SK-N-MC (cell line): ENCODE measurements at regions not wholly inside any gene's neighbourhood (a gene's known extent, or its start where the extent isn't known, plus 50 kb on each side); places are given as distances from the start of the nearest gene placed in this dataset.

Source experiments
- DNase-seq: peaks from one replicate; pipeline ENCODE4 v3.0.0-alpha.2; 2011; ENCODE audit warnings: low read depth, low spot score
- H3K27ac ChIP-seq: fragments of 200-600 bp; sonication (generic); 2 replicates; pipeline ENCODE4 v1.5.1; 2016; ENCODE audit warnings: mixed run types
- H3K36me3 ChIP-seq: fragments of 200-600 bp; sonication (generic); 2 replicates; pipeline ENCODE4 v1.6.1; 2017; ENCODE audit warnings: antibody characterized with exemption, low read length, mixed read lengths; ENCODE audit not compliant: insufficient read depth
- H3K4me3 ChIP-seq: fragments of 200-600 bp; sonication (generic); 2 replicates; pipeline ENCODE4 v1.5.1; 2016
- H3K9ac ChIP-seq: fragments of 200-600 bp; sonication (generic); 2 replicates; pipeline ENCODE4 v1.8.0; 2017; ENCODE audit warnings: mixed run types, mixed read lengths; ENCODE audit not compliant: insufficient read length
- H3K9me3 ChIP-seq: fragments of 200-600 bp; sonication (generic); 2 replicates; pipeline ENCODE4 v1.6.1; 2017; ENCODE audit warnings: low read depth, mild to moderate bottlenecking, antibody characterized with exemption, low read length, moderate library complexity, mixed read lengths
- EZH2 ChIP-seq: fragments of 200-600 bp; sonication (generic); IDR thresholded peaks from one replicate; pipeline ENCODE4 v1.6.1; 2017; ENCODE audit warnings: antibody characterized with exemption
- FOXP2 ChIP-seq: optimal IDR thresholded peaks from 2 replicates; pipeline ENCODE3; 2011; ENCODE audit warnings: mild to moderate bottlenecking, moderate library complexity; ENCODE audit not compliant: insufficient read depth; ENCODE audit errors: extremely low read length, control extremely low read depth
- POLR2AphosphoS5 ChIP-seq: IDR thresholded peaks from 2 replicates; pipeline ENCODE4 v1.6.1; 2012; ENCODE audit warnings: mild to moderate bottlenecking, low read depth, low read length, borderline replicate concordance

GRCh38 chr5:74322191-74322590, 318.3 kb downstream of the ENC1 start:
- Histone ChIP-seq H3K27ac (no peak overlapping the region), H3K4me3 (no peak overlapping the region), H3K36me3 (no peaks in the 10 kb centered on the region), H3K9me3 (no peaks in the 10 kb centered on the region), H3K9ac (no peak overlapping the region)
- no peak for TF ChIP-seq POLR2AphosphoS5
- no peak for TF ChIP-seq FOXP2
- TF ChIP-seq EZH2: no peak
- no peak for DNase-seq

GRCh38 chr5:74321326-74321725, 319.2 kb downstream of the ENC1 start:
- TF ChIP-seq POLR2AphosphoS5 (no peak), FOXP2 (no peak), EZH2 (no peak)
- no peak overlapping the region for H3K27ac ChIP-seq
- no peaks in the 10 kb centered on the region for H3K36me3 ChIP-seq
- no peak for DNase-seq
- H3K9me3 ChIP-seq: no peaks in the 10 kb centered on the region
- H3K9ac ChIP-seq: no peak overlapping the region
- H3K4me3 ChIP-seq: no peak overlapping the region

GRCh38 chr5:74320526-74320925, 320.0 kb downstream of the ENC1 start:
- H3K9me3 ChIP-seq: no peaks in the 10 kb centered on the region
- no peak for DNase-seq
- no peak for TF ChIP-seq POLR2AphosphoS5
- TF ChIP-seq EZH2: no peak
- no peak for TF ChIP-seq FOXP2
- no peak overlapping the region for H3K4me3 ChIP-seq
- no peaks in the 10 kb centered on the region for H3K36me3 ChIP-seq
- H3K27ac ChIP-seq: no peak overlapping the region
- no peak overlapping the region for H3K9ac ChIP-seq

GRCh38 chr5:74319076-74319475, 321.5 kb downstream of the ENC1 start:
- Histone ChIP-seq H3K36me3 (no peaks in the 10 kb centered on the region), H3K4me3 (no peak overlapping the region), H3K9ac (no peak overlapping the region), H3K27ac (no peak overlapping the region), H3K9me3 (no peaks in the 10 kb centered on the region)
- TF ChIP-seq FOXP2: no peak
- TF ChIP-seq EZH2: no peak
- TF ChIP-seq POLR2AphosphoS5: no peak
- DNase-seq: no peak

- Histone ChIP-seq H3K27ac (no peak overlapping the region), H3K9ac (no peak overlapping the region), H3K36me3 (no peaks in the 10 kb centered on the region), H3K4me3 (no peak overlapping the region), H3K9me3 (no peaks in the 10 kb centered on the region)
- no peak for DNase-seq
- TF ChIP-seq EZH2 (no peak), POLR2AphosphoS5 (no peak), FOXP2 (no peak)
Measured at GRCh38 chr5:74316064-74316603, 324.4 kb downstream of the ENC1 start.

GRCh38 chr5:74314906-74315305, 325.6 kb downstream of the ENC1 start:
- no peaks in the 10 kb centered on the region for H3K36me3 ChIP-seq
- no peak for DNase-seq
- no peak for TF ChIP-seq EZH2
- TF ChIP-seq FOXP2: no peak
- TF ChIP-seq POLR2AphosphoS5: no peak
- no peaks in the 10 kb centered on the region for H3K9me3 ChIP-seq
- H3K27ac ChIP-seq: no peak overlapping the region
- no peak overlapping the region for H3K9ac ChIP-seq
- no peak overlapping the region for H3K4me3 ChIP-seq

- no peak overlapping the region for H3K27ac ChIP-seq
- H3K9ac ChIP-seq: no peak overlapping the region
- TF ChIP-seq POLR2AphosphoS5: no peak
- TF ChIP-seq EZH2: no peak
- TF ChIP-seq FOXP2: no peak
- no peaks in the 10 kb centered on the region for H3K9me3 ChIP-seq
- H3K4me3 ChIP-seq: no peak overlapping the region
- no peaks in the 10 kb centered on the region for H3K36me3 ChIP-seq
- no peak for DNase-seq
Measured at GRCh38 chr5:74313896-74314295, 326.6 kb downstream of the ENC1 start.

- Histone ChIP-seq H3K9me3 (no peaks in the 10 kb centered on the region), H3K9ac (no peak overlapping the region), H3K36me3 (no peaks in the 10 kb centered on the region), H3K4me3 (no peak overlapping the region), H3K27ac (no peak overlapping the region)
- DNase-seq: no peak
- no peak for TF ChIP-seq EZH2
- TF ChIP-seq POLR2AphosphoS5: no peak
- no peak for TF ChIP-seq FOXP2
Measured at GRCh38 chr5:74312746-74313145, 327.8 kb downstream of the ENC1 start.

- Histone ChIP-seq H3K4me3 (no peak overlapping the region), H3K36me3 (no peaks in the 10 kb centered on the region), H3K27ac (no peak overlapping the region), H3K9me3 (no peaks in the 10 kb centered on the region), H3K9ac (no peak overlapping the region)
- TF ChIP-seq POLR2AphosphoS5: no peak
- TF ChIP-seq FOXP2: no peak
- TF ChIP-seq EZH2: no peak
- DNase-seq: no peak
Measured at GRCh38 chr5:74311961-74312360, 328.6 kb downstream of the ENC1 start.
